HL-60 (cell line): ENCODE measurements at regions not wholly inside any gene's neighbourhood (a gene's known extent, or its start where the extent isn't known, plus 50 kb on each side); places are given as distances from the start of the nearest gene placed in this dataset.

ENCODE experiments used
- CTCF ChIP-seq: IDR thresholded peaks from one replicate; pipeline ENCODE4 v1.5.1; 2011; ENCODE audit warnings: low read length, control low read depth, inconsistent platforms; ENCODE audit not compliant: insufficient read depth
- GABPA ChIP-seq: IDR thresholded peaks from 2 replicates; pipeline ENCODE4 v1.6.1; 2012; ENCODE audit warnings: low read depth
- POLR2AphosphoS5 ChIP-seq: IDR thresholded peaks from 2 replicates; pipeline ENCODE4 v1.6.1; 2012; ENCODE audit warnings: low read depth
- SPI1 ChIP-seq: IDR thresholded peaks from 2 replicates; pipeline ENCODE4 v1.6.1; 2012; ENCODE audit warnings: low read depth, mild to moderate bottlenecking, borderline replicate concordance
- TF ChIP-seq, protein P1 (sequence below): IDR thresholded peaks from 2 replicates; pipeline ENCODE4 v1.6.1; 2012; ENCODE audit warnings: low read depth; ENCODE audit not compliant: insufficient replicate concordance

DNA sequence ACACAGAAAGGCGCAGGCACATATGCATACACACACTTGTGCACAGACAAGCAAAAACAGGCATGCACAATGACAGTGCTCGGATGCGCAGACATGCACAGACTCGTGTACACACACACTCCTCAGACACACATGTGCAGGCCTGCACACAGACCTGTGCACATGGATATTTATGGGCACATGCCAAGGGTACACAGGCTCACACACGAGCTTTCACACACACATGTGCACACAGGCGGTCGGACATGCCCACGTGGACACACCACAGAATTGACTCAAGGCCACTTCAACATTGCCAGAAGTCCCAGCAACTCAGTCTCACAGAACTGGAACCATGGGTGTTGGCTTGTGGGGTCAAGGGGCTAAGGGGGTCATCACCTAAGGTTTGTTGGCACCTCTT lies 206.8 kb downstream of the URI1 start:
- TF ChIP-seq CTCF (no peak), GABPA (no peak), POLR2AphosphoS5 (no peak), SPI1 (no peak)
- TF ChIP-seq, protein P1, sequence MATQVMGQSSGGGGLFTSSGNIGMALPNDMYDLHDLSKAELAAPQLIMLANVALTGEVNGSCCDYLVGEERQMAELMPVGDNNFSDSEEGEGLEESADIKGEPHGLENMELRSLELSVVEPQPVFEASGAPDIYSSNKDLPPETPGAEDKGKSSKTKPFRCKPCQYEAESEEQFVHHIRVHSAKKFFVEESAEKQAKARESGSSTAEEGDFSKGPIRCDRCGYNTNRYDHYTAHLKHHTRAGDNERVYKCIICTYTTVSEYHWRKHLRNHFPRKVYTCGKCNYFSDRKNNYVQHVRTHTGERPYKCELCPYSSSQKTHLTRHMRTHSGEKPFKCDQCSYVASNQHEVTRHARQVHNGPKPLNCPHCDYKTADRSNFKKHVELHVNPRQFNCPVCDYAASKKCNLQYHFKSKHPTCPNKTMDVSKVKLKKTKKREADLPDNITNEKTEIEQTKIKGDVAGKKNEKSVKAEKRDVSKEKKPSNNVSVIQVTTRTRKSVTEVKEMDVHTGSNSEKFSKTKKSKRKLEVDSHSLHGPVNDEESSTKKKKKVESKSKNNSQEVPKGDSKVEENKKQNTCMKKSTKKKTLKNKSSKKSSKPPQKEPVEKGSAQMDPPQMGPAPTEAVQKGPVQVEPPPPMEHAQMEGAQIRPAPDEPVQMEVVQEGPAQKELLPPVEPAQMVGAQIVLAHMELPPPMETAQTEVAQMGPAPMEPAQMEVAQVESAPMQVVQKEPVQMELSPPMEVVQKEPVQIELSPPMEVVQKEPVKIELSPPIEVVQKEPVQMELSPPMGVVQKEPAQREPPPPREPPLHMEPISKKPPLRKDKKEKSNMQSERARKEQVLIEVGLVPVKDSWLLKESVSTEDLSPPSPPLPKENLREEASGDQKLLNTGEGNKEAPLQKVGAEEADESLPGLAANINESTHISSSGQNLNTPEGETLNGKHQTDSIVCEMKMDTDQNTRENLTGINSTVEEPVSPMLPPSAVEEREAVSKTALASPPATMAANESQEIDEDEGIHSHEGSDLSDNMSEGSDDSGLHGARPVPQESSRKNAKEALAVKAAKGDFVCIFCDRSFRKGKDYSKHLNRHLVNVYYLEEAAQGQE = no peak
